ENCODE measurements at regions not wholly inside any gene's neighbourhood (a gene's known extent, or its start where the extent isn't known, plus 50 kb on each side); places are given as distances from the start of the nearest gene placed in this dataset.

GRCh38 chr3:59684766-59685165, 634.9 kb upstream of the CFAP20DC start:
- TF ChIP-seq POLR2A (IDR thresholded peaks at IDR 0.05), result no peak
- TF ChIP-seq CTCF (IDR thresholded peaks at IDR 0.05), result no peak
